Adrenal gland (tissue), 9 donors: ENCODE measurements at regions not wholly inside any gene's neighbourhood (a gene's known extent, or its start where the extent isn't known, plus 50 kb on each side); places are given as distances from the start of the nearest gene placed in this dataset.

Experiments
- DNase-seq, 7 donors: peaks; one replicate each; pipeline ENCODE4 v3.0.0-alpha.2; 2019 to 2020
- H3K27ac ChIP-seq, 5 donors: fragments of 200-600 bp; sonication (generic) in 4 of 5; 1 replicate in 3 of 5; 2 replicates in 2 of 5; pipeline versions ENCODE4 v1.5.1 to v1.8.0; 2016 to 2020; ENCODE audit warnings: mild to moderate bottlenecking in 1 of 5
- H3K27me3 ChIP-seq: fragments of 200-600 bp; 2 replicates; pipeline ENCODE4 v1.8.0; 2021
- H3K36me3 ChIP-seq, 2 donors: fragments of 200-600 bp; replicated peaks in 1 of 2; 1 replicate in 1 of 2; 2 replicates in 1 of 2; pipeline versions ENCODE4 v1.5.1 to v1.8.0; 2018 to 2022
- H3K4me1 ChIP-seq, 2 donors: fragments of 200-600 bp; replicated peaks in 1 of 2; 1 replicate in 1 of 2; 2 replicates in 1 of 2; pipeline versions ENCODE4 v1.5.1 to v1.8.0; 2018 to 2021
- H3K4me3 ChIP-seq, 4 donors: fragments of 200-600 bp; sonication (generic) in 3 of 4; one replicate each; pipeline ENCODE4 v1.5.1; 2016 to 2018
- H3K9me3 ChIP-seq, 3 donors: fragments of 200-600 bp; sonication (generic) in 1 of 3; replicated peaks in 1 of 3; 1 replicate in 2 of 3; 2 replicates in 1 of 3; pipeline versions ENCODE4 v1.5.1 to v1.8.0; 2016 to 2021
- CTCF ChIP-seq, 6 experiments: fragments of 450-650 bp in 4 of 6; fragments of 200-600 bp in 2 of 6; sonication (generic) in 1 of 6; IDR thresholded peaks; 1 replicate in 5 of 6; 2 replicates in 1 of 6; pipeline versions ENCODE4 v1.5.1 to v1.8.0; 2016 to 2021; ENCODE audit warnings: antibody characterized with exemption in 6 of 6, mild to moderate bottlenecking in 2 of 6, moderate library complexity in 1 of 6
- POLR2A ChIP-seq, 2 donors: fragments of 450-650 bp; IDR thresholded peaks; one replicate each; pipeline ENCODE4 v1.6.1; 2017; ENCODE audit warnings: antibody characterized with exemption in 2 of 2, mild to moderate bottlenecking in 2 of 2, moderate library complexity in 1 of 2
- WGBS, 4 donors: extraction: QIAGEN DNeasy Blood & Tissue Kit in 2 of 4; methylation state at CpG; one replicate each; pipeline versions ENCODE4 v1.1.5 to v1.1.7; 2013 to 2017; 5-methylcytosine and 5-hydroxymethylcytosine counted together
- intact Hi-C, 2 donors: fragments of 100-400 bp; cut with DNase I; formaldehyde crosslinking; loops; one replicate each; pipeline versions ENCODE4 v1.14.1 to v1.15.0; 2022 to 2023
- donor health status: healthy with polysubstance abuse.
- donor health status: Bipolar disorder and iron deficiency.
- donor health status: DM: yes; HTN: yes; CAD: no.
- donor health status: DM: no; HTN: no; CAD: no.
- donor health status: DM: no; HTN: no; CAD: no.

GRCh38 chr9:105154723-105155191 is 89.7 kb upstream of the SLC44A1 start:
- H3K4me3 ChIP-seq: no peak overlapping the region
- H3K27me3 ChIP-seq: no peaks in the 10 kb centered on the region
- intact Hi-C loops: loop anchor here (5.0 to 10.0 kb wide), 3 partner anchors 87 to 290 kb away; partner anchors contain the start of gene ABCA1 (in 1 of the 2)
- no peaks in the 10 kb centered on the region for H3K4me1 ChIP-seq
- H3K9me3 ChIP-seq: no peaks in the 10 kb centered on the region
- TF ChIP-seq CTCF (IDR thresholded peaks at IDR 0.05) (peak in 1 of 6 experiments; percentile 15), POLR2A (IDR thresholded peaks at IDR 0.05) (no peak)
- H3K27ac ChIP-seq: peak overlapping the region in 2 of 5 donors; percentile 7 to 27
- no peaks in the 10 kb centered on the region for H3K36me3 ChIP-seq
- WGBS, 4 donors: 42 to 59% (median 46%) methylated on average over 2 of the region's 2 CpGs
- peak in 3 of 7 donors; percentile 19 to 44 (median 20) for DNase-seq

- peak overlapping the region in 1 of 5 donors; percentile 40 for H3K27ac ChIP-seq
- WGBS, 4 donors: 0 to 16% (median 8%) methylated on average over 4 of the region's 4 CpGs
- no peaks in the 10 kb centered on the region for H3K36me3 ChIP-seq
- H3K4me3 ChIP-seq: no peak overlapping the region
- no peaks in the 10 kb centered on the region for H3K27me3 ChIP-seq
- DNase-seq: peak; percentile 62 to 86 (median 72)
- intact Hi-C loops: loop anchor here (5.0 to 10.0 kb wide), 2 partner anchors 230 to 292 kb away; partner anchors contain the start of gene ABCA1 (in 1 of the 2)
- TF ChIP-seq POLR2A (IDR thresholded peaks at IDR 0.05) (no peak), CTCF (IDR thresholded peaks at IDR 0.05) (peak; percentile 8 to 75 (median 58))
- no peaks in the 10 kb centered on the region for H3K9me3 ChIP-seq
- H3K4me1 ChIP-seq: no peaks in the 10 kb centered on the region
Measured at GRCh38 chr9:105157171-105157583, 87.3 kb upstream of the SLC44A1 start.

GRCh38 chr9:105158020-105158419 is 86.4 kb upstream of the SLC44A1 start:
- peak in 1 of 7 donors; percentile 18 for DNase-seq
- Histone ChIP-seq H3K9me3 (no peaks in the 10 kb centered on the region), H3K4me3 (no peak overlapping the region), H3K36me3 (no peaks in the 10 kb centered on the region), H3K27ac (no peak overlapping the region), H3K27me3 (no peaks in the 10 kb centered on the region), H3K4me1 (no peaks in the 10 kb centered on the region)
- TF ChIP-seq CTCF (IDR thresholded peaks at IDR 0.05) (no peak), POLR2A (IDR thresholded peaks at IDR 0.05) (no peak)
- intact Hi-C loops: loop anchor here (5.0 to 10.0 kb wide), 2 partner anchors 231 to 293 kb away; partner anchors contain the start of gene ABCA1 (in 1 of the 2)
- 86 to 92% (median 89%) methylated on average over 11 to 12 of the region's 12 CpGs for WGBS, 4 donors

GRCh38 chr9:105158898-105159297 is 85.6 kb upstream of the SLC44A1 start:
- Histone ChIP-seq H3K9me3 (no peaks in the 10 kb centered on the region), H3K27me3 (no peaks in the 10 kb centered on the region), H3K4me3 (no peak overlapping the region), H3K4me1 (no peaks in the 10 kb centered on the region), H3K27ac (no peak overlapping the region), H3K36me3 (no peaks in the 10 kb centered on the region)
- intact Hi-C loops: loop anchor here (5.0 to 10.0 kb wide), 2 partner anchors 232 to 294 kb away; partner anchors contain the start of gene ABCA1 (in 1 of the 2)
- DNase-seq: no peak
- TF ChIP-seq POLR2A (IDR thresholded peaks at IDR 0.05) (no peak), CTCF (IDR thresholded peaks at IDR 0.05) (no peak)
- 82 to 91% (median 88%) methylated on average over 5 of the region's 5 CpGs for WGBS, 4 donors
